SK-N-SH (cell line): ENCODE measurements at regions not wholly inside any gene's neighbourhood (a gene's known extent, or its start where the extent isn't known, plus 50 kb on each side); places are given as distances from the start of the nearest gene placed in this dataset.

Experiments used
- CTCF ChIA-PET: fragments of 300-600, 350-600 bp; formaldehyde crosslinking; extraction: SDS; loops from one replicate; lab custom pipeline; 2021; lab: Yijun Ruan, JAX
- POLR2A ChIA-PET: fragments of 350-600 bp; sonication (Branson Sonifier 250); formaldehyde crosslinking; extraction: SDS; loops from one replicate; lab custom pipeline; 2020; ENCODE audit warnings: antibody characterized with exemption, inconsistent platforms; lab: Yijun Ruan, JAX
- DNase-seq: peaks from one replicate; pipeline ENCODE4 v3.0.0; 2012
- H2AFZ ChIP-seq: fragments of 200-600 bp; sonication (generic); 2 replicates; pipeline ENCODE4 v1.8.1; 2016; ENCODE audit warnings: antibody characterized with exemption, mild to moderate bottlenecking, low read depth
- H3F3A ChIP-seq: fragments of 200-600 bp; sonication (generic); replicated peaks from 2 replicates; pipeline ENCODE3; 2016; ENCODE audit warnings: antibody characterized with exemption, mild to moderate bottlenecking; ENCODE audit not compliant: insufficient read depth
- H3K27ac ChIP-seq, 2 experiments: fragments of 200-500 bp in 1 of 2; fragments of 200-600 bp in 1 of 2; sonication (Bioruptor generic) in 1 of 2; sonication (generic), shearing (Covaris generic) in 1 of 2; 2 replicates each; pipeline versions ENCODE4 v1.5.1 to v1.6.1; 2014 to 2016; ENCODE audit warnings: low read depth in 2 of 2, inconsistent platforms in 1 of 2, low read length in 1 of 2, mild to moderate bottlenecking in 1 of 2, mixed read lengths in 1 of 2
- H3K27me3 ChIP-seq: fragments of 200-600 bp; sonication (generic), shearing (Covaris generic); 2 replicates; pipeline ENCODE4 v1.6.1; 2016; ENCODE audit warnings: mixed run types; ENCODE audit not compliant: insufficient read depth
- H3K36me3 ChIP-seq, 2 experiments: fragments of 200-500 bp in 1 of 2; fragments of 200-600 bp in 1 of 2; sonication (Bioruptor generic) in 1 of 2; sonication (generic) in 1 of 2; replicated peaks in 1 of 2; 2 replicates each; pipeline versions ENCODE3 to v1.5.1; 2014 to 2016; ENCODE audit warnings: low read length in 1 of 2, mild to moderate bottlenecking in 1 of 2; ENCODE audit not compliant: insufficient read depth in 2 of 2, control insufficient read depth in 1 of 2
- H3K4me1 ChIP-seq, 2 experiments: fragments of 200-500 bp in 1 of 2; fragments of 200-600 bp in 1 of 2; sonication (Bioruptor generic) in 1 of 2; sonication (generic), shearing (Covaris generic) in 1 of 2; 2 replicates each; pipeline versions ENCODE4 v1.5.1 to v1.6.1; 2014 to 2016; ENCODE audit warnings: low read depth in 1 of 2, low read length in 1 of 2, mixed run types in 1 of 2; ENCODE audit not compliant: insufficient read depth in 2 of 2, control insufficient read depth in 1 of 2
- H3K4me2 ChIP-seq: fragments of 200-600 bp; sonication (generic), shearing (Covaris generic); 2 replicates; pipeline ENCODE4 v1.6.1; 2017; ENCODE audit warnings: mixed run types
- H3K4me3 ChIP-seq, 2 experiments: fragments of 200-500 bp in 1 of 2; fragments of 200-600 bp in 1 of 2; sonication (Bioruptor generic) in 1 of 2; sonication (generic), shearing (Covaris generic) in 1 of 2; 2 replicates each; pipeline versions ENCODE4 v1.5.1 to v1.8.1; 2014 to 2016; ENCODE audit warnings: low read depth in 2 of 2, inconsistent platforms in 1 of 2, low read length in 1 of 2, mild to moderate bottlenecking in 1 of 2, mixed read lengths in 1 of 2, moderate library complexity in 1 of 2
- H3K79me2 ChIP-seq: fragments of 200-600 bp; sonication (generic); 2 replicates; pipeline ENCODE4 v1.8.1; 2017; ENCODE audit warnings: mild to moderate bottlenecking; ENCODE audit not compliant: insufficient read depth
- H3K9ac ChIP-seq: fragments of 200-600 bp; sonication (generic); 2 replicates; pipeline ENCODE4 v1.6.1; 2017; ENCODE audit warnings: mixed run types
- H3K9me2 ChIP-seq: fragments of 200-600 bp; sonication (generic); 2 replicates; pipeline ENCODE4 v1.6.1; 2017; ENCODE audit warnings: mixed run types
- H3K9me3 ChIP-seq: fragments of 200-600 bp; sonication (generic); 2 replicates; pipeline ENCODE4 v1.6.1; 2017; ENCODE audit warnings: mixed run types, mild to moderate bottlenecking, moderate library complexity
- H4K20me1 ChIP-seq: fragments of 200-600 bp; sonication (generic); 2 replicates; pipeline ENCODE4 v1.6.1; 2017; ENCODE audit warnings: mild to moderate bottlenecking, mixed run types; ENCODE audit not compliant: insufficient read depth
- CHD2 ChIP-seq: fragments of 150-350 bp; IDR thresholded peaks from 2 replicates; pipeline ENCODE4 v1.6.1; 2018; ENCODE audit warnings: low read length; ENCODE audit not compliant: partially characterized antibody
- EP300 ChIP-seq, 2 experiments: IDR thresholded peaks; 2 replicates each; pipeline versions ENCODE4 v1.4.0 to v1.6.1; 2012; ENCODE audit warnings: borderline replicate concordance in 1 of 2, low read depth in 1 of 2, low read length in 1 of 2
- EZH2phosphoT487 ChIP-seq: fragments of 200-600 bp; sonication (generic); IDR thresholded peaks from 2 replicates; pipeline ENCODE4 v1.6.1; 2017; ENCODE audit warnings: low read depth, mixed run types, mild to moderate bottlenecking, antibody characterized with exemption, moderate library complexity, borderline replicate concordance
- FOXJ3 ChIP-seq: sonication (generic); formaldehyde crosslinking; IDR thresholded peaks from 2 replicates; pipeline ENCODE4 v1.5.1; 2020; ENCODE audit warnings: mild to moderate bottlenecking, missing genetic modification reagents
- FOXM1 ChIP-seq: IDR thresholded peaks from 2 replicates; pipeline ENCODE4 v1.4.0; 2012; ENCODE audit warnings: low read depth, mild to moderate bottlenecking
- GATA2 ChIP-seq: sonication (generic); formaldehyde crosslinking; IDR thresholded peaks from 2 replicates; pipeline ENCODE4 v1.5.0; 2020; ENCODE audit warnings: mild to moderate bottlenecking, missing genetic modification reagents
- IRF3 ChIP-seq: fragments of 150-350 bp; IDR thresholded peaks from 2 replicates; pipeline ENCODE4 v1.6.1; 2016; ENCODE audit warnings: mild to moderate bottlenecking, low read depth, low read length
- JUND ChIP-seq: IDR thresholded peaks from 2 replicates; pipeline ENCODE4 v1.4.0; 2012
- MAX ChIP-seq: IDR thresholded peaks from 2 replicates; pipeline ENCODE4 v1.4.0; 2012; ENCODE audit warnings: low read depth
- NFIC ChIP-seq: IDR thresholded peaks from 2 replicates; pipeline ENCODE4 v1.4.0; 2012; ENCODE audit warnings: borderline replicate concordance
- NRF1 ChIP-seq: IDR thresholded peaks from 2 replicates; pipeline ENCODE4 v1.6.1; 2012; ENCODE audit warnings: low read depth, mild to moderate bottlenecking, low read length
- RAD21 ChIP-seq: IDR thresholded peaks from 2 replicates; pipeline ENCODE4 v1.6.1; 2012; ENCODE audit warnings: mild to moderate bottlenecking, low read length
- RCOR1 ChIP-seq: fragments of 150-350 bp; IDR thresholded peaks from 2 replicates; pipeline ENCODE4 v1.6.1; 2017; ENCODE audit warnings: antibody characterized with exemption, low read length
- REST ChIP-seq: IDR thresholded peaks from 2 replicates; pipeline ENCODE4 v1.6.1; 2012; ENCODE audit warnings: mild to moderate bottlenecking, low read depth, low read length, moderate library complexity
- SMC3 ChIP-seq: IDR thresholded peaks from 2 replicates; pipeline ENCODE4 v1.6.1; 2012; ENCODE audit warnings: low read depth, low read length, improper control_type of control experiment
- TEAD4 ChIP-seq: IDR thresholded peaks from 2 replicates; pipeline ENCODE4 v1.4.0; 2012; ENCODE audit warnings: mild to moderate bottlenecking, borderline replicate concordance; ENCODE audit not compliant: insufficient read depth
- USF2 ChIP-seq: fragments of 150-350 bp; IDR thresholded peaks from 2 replicates; pipeline ENCODE4 v1.6.1; 2017; ENCODE audit warnings: antibody characterized with exemption, low read length, low read depth, borderline replicate concordance
- YY1 ChIP-seq: IDR thresholded peaks from 2 replicates; pipeline ENCODE4 v1.4.0; 2012; ENCODE audit warnings: low read depth, mild to moderate bottlenecking

- TF ChIP-seq REST, result no peak
- no peak for TF ChIP-seq TEAD4
- TF ChIP-seq NFIC, result no peak
- TF ChIP-seq MAX, result no peak
- no peak for TF ChIP-seq FOXJ3 (CRISPR knock-in tag)
- TF ChIP-seq RCOR1, result no peak
- TF ChIP-seq RAD21, result no peak
- TF ChIP-seq FOXM1, result no peak
- no peak for TF ChIP-seq EP300 (IDR thresholded peaks at IDR 0.05; ENCODE audit: borderline replicate concordance in 1 of 2, low read depth in 1 of 2, low read length in 1 of 2)
These were observed 272.4 kb upstream of the COL8A1 start (continued) for GRCh38 chr3:99365979-99366378.

GRCh38 chr3:99365396-99365795 is 273.0 kb upstream of the COL8A1 start:
- H3K36me3 ChIP-seq, result no peaks in the 10 kb centered on the region
- H2AFZ ChIP-seq, result no peak overlapping the region
- H3K9me2 ChIP-seq, result no peaks in the 10 kb centered on the region
- H3K27me3 ChIP-seq, result no peaks in the 10 kb centered on the region
- no peaks in the 10 kb centered on the region for H3F3A ChIP-seq
- H3K4me1 ChIP-seq, result no peaks in the 10 kb centered on the region
- POLR2A ChIA-PET, result no interaction called here
- H3K9me3 ChIP-seq, result no peaks in the 10 kb centered on the region
- no peak overlapping the region for H3K4me2 ChIP-seq
- no peaks in the 10 kb centered on the region for H3K79me2 ChIP-seq
- no peak overlapping the region for H3K9ac ChIP-seq
- no peaks in the 10 kb centered on the region for H4K20me1 ChIP-seq
- DNase-seq, result no peak
- H3K27ac ChIP-seq, result no peak overlapping the region
- CTCF ChIA-PET, result interaction anchor here (0.7 kb wide), 1 partner anchor 388 kb away, joined by 3 read pairs; no protein-coding TSS in a partner anchor
- H3K4me3 ChIP-seq, result no peak overlapping the region
- TF ChIP-seq EP300 (IDR thresholded peaks at IDR 0.05; ENCODE audit: borderline replicate concordance in 1 of 2, low read depth in 1 of 2, low read length in 1 of 2) (no peak), EZH2phosphoT487 (no peak), IRF3 (no peak), CHD2 (no peak), NRF1 (no peak), GATA2 (CRISPR knock-in tag) (no peak), USF2 (no peak), YY1 (no peak), JUND (no peak), TEAD4 (no peak), SMC3 (no peak), FOXJ3 (CRISPR knock-in tag) (no peak)
